HFFc6 (cell line): ENCODE measurements at regions not wholly inside any gene's neighbourhood (a gene's known extent, or its start where the extent isn't known, plus 50 kb on each side); places are given as distances from the start of the nearest gene placed in this dataset.
A peak's percentile ranks its signal among the peaks of the same experiment; 100 is the strongest.

Source experiments
- DNase-seq: peaks from one replicate; pipeline ENCODE4 v3.0.0-alpha.2; 2018
- H3K27ac Mint-ChIP-seq: 2 replicates; pipeline ENCODE4 v1.8.0; 2020; ENCODE audit warnings: mild to moderate bottlenecking, mixed read lengths
- H3K27me3 Mint-ChIP-seq: 2 replicates; pipeline ENCODE4 v1.8.0; 2021; ENCODE audit warnings: mild to moderate bottlenecking, moderate library complexity, mixed read lengths; ENCODE audit not compliant: insufficient read depth
- H3K36me3 Mint-ChIP-seq: 2 replicates; pipeline ENCODE4 v1.8.0; 2021; ENCODE audit warnings: low read depth, mixed read lengths
- H3K4me1 Mint-ChIP-seq: 2 replicates; pipeline ENCODE4 v1.8.0; 2020; ENCODE audit warnings: low read depth, mixed read lengths
- H3K4me3 Mint-ChIP-seq: 2 replicates; pipeline ENCODE4 v1.8.0; 2020; ENCODE audit warnings: mild to moderate bottlenecking, moderate library complexity, mixed read lengths
- H3K9me3 Mint-ChIP-seq: 2 replicates; pipeline ENCODE4 v1.8.0; 2020; ENCODE audit warnings: mild to moderate bottlenecking, mixed read lengths
- CTCF ChIP-seq: fragments of 200-600 bp; sonication (generic); IDR thresholded peaks from 2 replicates; pipeline ENCODE4 v1.5.0; 2021; ENCODE audit warnings: antibody characterized with exemption, mild to moderate bottlenecking

GRCh38 chr5:53243403-53243802, 133.8 kb upstream of the MOCS2 start:
- Mint-ChIP-seq H3K27me3 (no peaks in the 10 kb centered on the region; the same call in 1 of the 2 replicates), H3K4me1 (peaks cover 44% of the 10 kb centered on the region), H3K9me3 (no peaks in the 10 kb centered on the region), H3K4me3 (no peak overlapping the region), H3K27ac (no peak overlapping the region), H3K36me3 (no peaks in the 10 kb centered on the region)
- TF ChIP-seq CTCF, result peak; percentile 39; the same call in 1 of the 2 replicates
- DNase-seq, result no peak

- DNase-seq, result peak; percentile 82
- Mint-ChIP-seq H3K4me1 (peaks cover 60% of the 10 kb centered on the region), H3K4me3 (peak overlapping the region; percentile 32; the same call in 1 of the 2 replicates), H3K27me3 (peaks cover 3% of the 10 kb centered on the region; the same call in 1 of the 2 replicates), H3K27ac (peak overlapping the region; percentile 57), H3K9me3 (no peaks in the 10 kb centered on the region), H3K36me3 (no peaks in the 10 kb centered on the region)
- TF ChIP-seq CTCF, result no peak
Measured at GRCh38 chr5:53246042-53246836, 136.7 kb upstream of the MOCS2 start.

- no peak for TF ChIP-seq CTCF
- H3K27ac Mint-ChIP-seq, result peak overlapping the region; percentile 70
- peaks cover 3% of the 10 kb centered on the region; the same call in 1 of the 2 replicates for H3K27me3 Mint-ChIP-seq
- no peaks in the 10 kb centered on the region for H3K36me3 Mint-ChIP-seq
- H3K4me1 Mint-ChIP-seq, result peaks cover 83% of the 10 kb centered on the region
- no peaks in the 10 kb centered on the region for H3K9me3 Mint-ChIP-seq
- DNase-seq, result peak; percentile 94
- peak overlapping the region; percentile 44 for H3K4me3 Mint-ChIP-seq
Measured at GRCh38 chr5:53249529-53250200, 140.1 kb upstream of the MOCS2 start.

- Mint-ChIP-seq H3K27ac (peak overlapping the region; percentile 70), H3K36me3 (no peaks in the 10 kb centered on the region), H3K4me3 (peak overlapping the region; percentile 44), H3K27me3 (peaks cover 3% of the 10 kb centered on the region; the same call in 1 of the 2 replicates), H3K9me3 (no peaks in the 10 kb centered on the region), H3K4me1 (peaks cover 83% of the 10 kb centered on the region)
- no peak for TF ChIP-seq CTCF
- no peak for DNase-seq
Measured at GRCh38 chr5:53250201-53250550, 140.6 kb upstream of the MOCS2 start.

GRCh38 chr5:53253421-53253871, 143.9 kb upstream of the MOCS2 start:
- peaks cover 13% of the 10 kb centered on the region; the same call in 1 of the 2 replicates for H3K36me3 Mint-ChIP-seq
- no peaks in the 10 kb centered on the region for H3K9me3 Mint-ChIP-seq

More at GRCh38 chr5:53253421-53253871, 143.9 kb upstream of the MOCS2 start:
- Mint-ChIP-seq H3K27ac (peak overlapping the region; percentile 14; the same call in 1 of the 2 replicates), H3K4me1 (peaks cover 78% of the 10 kb centered on the region), H3K27me3 (peaks cover 7% of the 10 kb centered on the region), H3K4me3 (peak overlapping the region; percentile 54; the same call in 1 of the 2 replicates)
- no peak for TF ChIP-seq CTCF
- peak; percentile 78 for DNase-seq
